Middle frontal gyrus (tissue), 1 donor: ENCODE measurements at regions not wholly inside any gene's neighbourhood (a gene's known extent, or its start where the extent isn't known, plus 50 kb on each side); places are given as distances from the start of the nearest gene placed in this dataset.
"Not testable (repeated sequence)": the region's sequence is repeated elsewhere in the genome, so short reads cannot be mapped to it uniquely, and the experiment has no call there.

ENCODE experiments used
- DNase-seq: peaks from one replicate; pipeline ENCODE4 v3.0.0-alpha.2; 2015; ENCODE audit warnings: low spot score; ENCODE audit errors: extremely low spot score

GRCh38 chr9:63812822-63813221 lies 1472.2 kb downstream of the FOXD4L5 start:
- not testable (repeated sequence) for DNase-seq

DNA sequence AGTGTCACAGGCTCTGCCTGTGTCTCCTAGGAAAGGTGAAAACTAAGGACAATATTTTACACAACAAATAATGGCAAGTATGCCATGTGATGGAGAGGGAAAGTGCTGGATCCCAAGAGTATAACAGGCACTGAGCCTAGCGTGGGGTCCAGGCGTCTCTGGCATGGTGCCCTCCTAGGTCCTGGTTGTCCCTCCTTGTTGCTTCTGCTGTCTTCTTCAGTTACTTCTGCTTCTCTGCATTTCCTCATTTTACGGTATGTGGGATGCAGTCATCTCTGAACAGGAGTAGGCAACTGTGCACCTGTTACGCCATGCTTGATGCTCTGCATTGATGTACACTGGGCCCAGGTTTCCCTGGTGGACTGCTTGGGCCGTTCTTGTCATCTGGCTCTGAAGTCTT lies 1480.8 kb downstream of the FOXD4L5 start:
- not testable (repeated sequence) for DNase-seq

GRCh38 chr9:63794081-63794685 lies 1490.8 kb downstream of the FOXD4L5 start:
- DNase-seq, result not testable (repeated sequence)

DNA sequence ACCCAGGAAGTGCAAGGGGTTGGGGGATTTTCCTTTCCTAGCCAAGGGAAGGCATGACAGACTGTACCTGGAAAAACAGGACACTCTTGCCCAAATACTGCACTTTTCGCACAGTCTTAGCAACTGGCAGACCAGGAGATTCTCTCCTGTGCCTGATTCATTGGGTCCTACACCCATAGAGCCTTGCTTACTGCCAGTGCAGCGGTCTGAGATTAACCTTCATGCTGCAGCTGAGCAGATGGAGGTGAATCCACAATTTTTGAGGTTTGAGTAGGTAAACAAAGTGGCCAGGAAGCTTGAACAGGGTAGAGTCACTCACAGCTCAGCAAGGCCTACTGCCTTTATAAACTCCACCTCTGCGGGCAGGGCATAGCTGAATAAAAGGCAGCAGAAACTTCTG lies 1497.6 kb downstream of the FOXD4L5 start:
- DNase-seq, result not testable (repeated sequence)

DNA sequence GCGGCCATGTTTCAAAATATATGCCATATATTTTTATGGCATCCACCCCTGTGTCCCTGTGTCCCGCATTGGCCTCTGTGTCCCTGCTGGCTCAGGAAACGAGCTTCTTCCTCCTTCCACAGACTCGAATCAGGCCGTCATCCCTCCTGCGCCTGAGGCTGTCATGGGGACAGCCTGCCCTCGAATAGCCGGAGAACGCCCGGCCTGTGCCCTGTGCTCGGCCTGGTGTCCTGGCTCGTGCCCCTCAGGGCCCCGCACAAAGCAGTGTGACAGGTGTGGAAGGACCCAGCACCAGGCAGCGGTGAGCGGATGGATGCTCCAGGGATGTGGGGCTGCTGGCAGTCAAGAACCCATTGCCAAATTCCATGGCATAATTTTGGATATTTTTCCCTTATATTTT lies 1500.0 kb downstream of the FOXD4L5 start:
- not testable (repeated sequence) for DNase-seq

DNA sequence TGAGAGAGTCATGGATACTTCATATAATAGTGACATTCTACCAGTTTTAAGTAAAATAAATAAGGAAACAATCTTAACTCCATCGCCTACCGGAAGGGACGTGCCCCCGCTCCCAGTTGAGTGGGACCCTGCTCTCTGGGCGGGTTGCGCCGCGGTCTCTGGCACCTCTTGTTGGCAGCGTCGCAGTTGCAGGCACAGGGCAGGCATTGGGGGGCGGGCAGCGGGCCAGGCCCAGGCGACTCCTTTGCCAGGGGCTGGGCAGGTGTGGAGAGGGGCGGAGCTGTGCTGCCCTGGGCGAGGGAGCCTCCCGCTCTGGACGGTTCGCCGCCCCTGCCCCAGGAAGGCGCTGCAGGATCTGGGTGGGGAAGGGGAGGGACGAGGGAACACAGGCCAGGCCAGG lies 1500.6 kb downstream of the FOXD4L5 start:
- not testable (repeated sequence) for DNase-seq

DNA sequence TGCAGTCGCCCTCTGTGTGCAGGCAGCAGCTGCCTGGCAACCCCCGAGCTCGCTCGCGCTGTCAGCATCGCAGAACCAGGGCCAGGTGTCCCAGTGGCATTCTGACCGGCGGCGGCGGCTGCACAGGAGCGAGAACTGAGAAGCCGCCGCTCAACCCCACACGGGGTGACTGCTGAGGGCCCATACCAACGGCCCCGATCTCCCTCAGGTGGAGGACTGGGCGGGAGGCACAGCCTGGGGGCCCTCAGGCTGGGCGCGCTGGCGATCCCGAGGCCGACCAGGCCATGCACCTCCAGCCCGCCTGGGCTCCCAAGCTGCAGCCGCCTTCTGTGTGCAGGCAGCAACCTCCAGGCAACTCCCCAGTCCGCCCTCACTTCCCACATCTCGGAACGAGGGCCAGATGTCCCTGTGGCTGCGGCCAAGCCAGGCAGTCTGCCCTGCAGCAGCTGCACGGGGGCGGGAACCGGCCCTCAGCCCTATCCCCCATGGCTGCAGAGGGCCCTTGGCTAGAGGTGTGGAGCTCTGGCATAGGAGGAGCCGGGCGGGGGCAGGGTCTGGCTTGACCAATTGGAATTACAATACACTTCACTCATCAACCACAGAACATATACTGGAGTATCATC lies 1503.1 kb downstream of the FOXD4L5 start:
- DNase-seq, result not testable (repeated sequence)

GRCh38 chr9:63781390-63781789 lies 1503.6 kb downstream of the FOXD4L5 start:
- DNase-seq, result not testable (repeated sequence)

- not testable (repeated sequence) for DNase-seq
Observed at GRCh38 chr9:63776220-63776619, 1508.8 kb downstream of the FOXD4L5 start.

DNA sequence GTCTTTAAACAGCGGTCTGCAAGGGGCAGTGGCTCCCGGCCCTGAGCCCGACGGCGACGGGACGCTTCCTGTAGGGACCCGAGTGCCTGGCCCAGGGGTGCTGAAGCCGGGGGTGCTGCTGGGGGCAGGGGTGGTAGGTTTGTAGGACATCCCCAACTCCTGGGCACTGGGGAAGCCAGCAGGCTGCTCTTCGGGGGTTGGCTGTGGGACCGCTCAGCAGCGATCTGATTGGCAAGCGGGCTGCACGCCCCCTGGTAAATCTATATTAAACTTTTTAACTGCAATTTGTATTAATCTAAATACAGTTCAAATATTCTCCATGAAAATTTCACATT lies 1510.0 kb downstream of the FOXD4L5 start:
- not testable (repeated sequence) for DNase-seq

GRCh38 chr9:63774369-63775091 lies 1510.5 kb downstream of the FOXD4L5 start:
- DNase-seq, result not testable (repeated sequence)

DNA sequence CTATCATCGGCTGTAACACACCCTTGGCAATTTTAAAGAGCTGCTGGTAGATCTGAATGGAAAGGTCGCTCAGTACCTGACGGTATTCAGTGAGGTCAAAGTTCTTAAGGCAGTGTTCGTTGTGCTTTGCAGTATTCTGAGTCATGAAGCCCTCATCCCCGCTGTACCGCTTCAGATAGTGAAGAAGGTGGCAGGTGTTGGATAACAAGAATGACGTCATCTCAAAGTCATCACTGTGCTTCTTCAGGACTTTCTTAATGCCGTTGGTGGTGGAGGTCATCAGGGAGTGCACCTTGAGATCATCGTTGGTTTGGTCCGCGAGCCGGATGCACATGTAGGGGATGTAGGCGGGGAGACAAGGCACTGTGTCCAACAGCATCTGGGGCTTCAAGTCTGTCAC lies 1522.8 kb downstream of the FOXD4L5 start:
- not testable (repeated sequence) for DNase-seq

- DNase-seq, result not testable (repeated sequence)
Observed at GRCh38 chr9:63729021-63729420, 1556.0 kb downstream of the FOXD4L5 start.

GRCh38 chr9:63728287-63728686 lies 1556.7 kb downstream of the FOXD4L5 start:
- DNase-seq, result no peak

DNA sequence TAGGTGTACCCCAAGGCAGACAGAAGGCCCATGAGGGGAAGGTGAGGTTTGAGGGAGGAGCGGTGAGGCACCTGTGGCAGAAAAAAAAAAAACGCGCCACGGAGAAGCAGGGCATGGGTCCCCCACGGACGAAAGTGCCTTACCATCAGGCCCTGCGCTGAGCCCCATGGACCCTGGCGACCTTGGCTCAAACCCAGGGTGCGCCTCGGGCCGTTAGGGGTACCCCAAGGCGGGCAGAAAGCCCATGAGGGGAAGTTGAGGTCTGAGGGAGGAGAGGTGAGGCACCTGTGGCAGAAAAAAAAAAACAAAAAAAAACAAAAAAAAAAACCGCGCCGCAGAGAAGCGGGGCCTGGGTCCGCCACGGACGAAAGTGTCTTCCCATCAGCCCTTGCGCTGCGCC lies 1576.7 kb downstream of the FOXD4L5 start:
- not testable (repeated sequence) for DNase-seq

DNA sequence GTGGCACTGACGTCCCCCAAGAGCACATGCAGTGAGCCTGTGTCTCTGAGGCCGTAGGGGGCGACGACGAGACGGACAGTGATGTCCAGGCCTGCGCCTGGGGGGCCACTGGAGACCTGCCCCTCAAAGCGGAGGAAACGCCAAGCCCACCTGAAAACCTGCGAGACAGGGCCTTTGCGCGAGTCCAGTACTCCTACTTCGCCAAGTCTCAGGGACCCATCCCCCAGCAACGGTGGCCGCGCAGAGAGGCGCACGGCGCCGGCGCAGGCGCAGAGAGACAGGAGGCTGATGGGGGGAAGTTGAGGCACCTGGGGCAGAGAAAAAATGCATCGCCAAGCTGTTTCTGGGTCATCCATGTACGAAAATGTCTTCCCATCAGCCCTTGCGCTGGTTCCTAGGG lies 1580.6 kb downstream of the FOXD4L5 start:
- not testable (repeated sequence) for DNase-seq

- not testable (repeated sequence) for DNase-seq
Observed at GRCh38 chr9:63703670-63704069, 1581.3 kb downstream of the FOXD4L5 start.

- DNase-seq, result not testable (repeated sequence)
Observed at GRCh38 chr9:63703138-63703665, 1581.8 kb downstream of the FOXD4L5 start.
